Retinal pigment epithelial cell (primary cell): ENCODE measurements at regions not wholly inside any gene's neighbourhood (a gene's known extent, or its start where the extent isn't known, plus 50 kb on each side); places are given as distances from the start of the nearest gene placed in this dataset.

ENCODE experiments used
- DNase-seq: peaks from one replicate; pipeline ENCODE4 v3.0.0-alpha.2; 2010; ENCODE audit warnings: low read depth
- H3K4me3 ChIP-seq: 2 replicates; pipeline ENCODE4 v1.5.1; 2011; ENCODE audit warnings: mild to moderate bottlenecking, low read length, control low read depth, moderate library complexity
- TF ChIP-seq, protein P1 (sequence below): conservative IDR thresholded peaks from 2 replicates; pipeline ENCODE4 v1.5.1; 2011; ENCODE audit warnings: low read depth, low read length, control low read depth, inconsistent platforms

DNA sequence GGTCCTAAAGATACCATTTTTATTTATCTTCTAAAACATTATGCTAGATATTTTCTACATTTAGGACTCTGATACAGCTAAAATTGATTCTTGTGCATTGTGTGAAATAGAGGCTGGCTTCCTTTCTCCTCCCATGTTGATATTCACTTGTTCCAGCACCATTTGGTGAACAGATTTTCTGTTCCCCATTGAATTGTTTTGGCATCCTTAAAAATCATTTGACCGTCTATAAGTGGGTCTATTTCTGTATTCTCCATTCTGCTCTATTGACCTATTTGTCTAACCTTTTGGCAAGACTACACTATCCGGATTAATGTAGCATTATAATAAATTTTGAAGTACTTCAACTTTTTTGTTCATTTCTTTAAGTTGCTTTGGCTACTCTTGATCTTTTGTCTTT is 2689.2 kb downstream of the PCDH9 start:
- TF ChIP-seq, protein P1, sequence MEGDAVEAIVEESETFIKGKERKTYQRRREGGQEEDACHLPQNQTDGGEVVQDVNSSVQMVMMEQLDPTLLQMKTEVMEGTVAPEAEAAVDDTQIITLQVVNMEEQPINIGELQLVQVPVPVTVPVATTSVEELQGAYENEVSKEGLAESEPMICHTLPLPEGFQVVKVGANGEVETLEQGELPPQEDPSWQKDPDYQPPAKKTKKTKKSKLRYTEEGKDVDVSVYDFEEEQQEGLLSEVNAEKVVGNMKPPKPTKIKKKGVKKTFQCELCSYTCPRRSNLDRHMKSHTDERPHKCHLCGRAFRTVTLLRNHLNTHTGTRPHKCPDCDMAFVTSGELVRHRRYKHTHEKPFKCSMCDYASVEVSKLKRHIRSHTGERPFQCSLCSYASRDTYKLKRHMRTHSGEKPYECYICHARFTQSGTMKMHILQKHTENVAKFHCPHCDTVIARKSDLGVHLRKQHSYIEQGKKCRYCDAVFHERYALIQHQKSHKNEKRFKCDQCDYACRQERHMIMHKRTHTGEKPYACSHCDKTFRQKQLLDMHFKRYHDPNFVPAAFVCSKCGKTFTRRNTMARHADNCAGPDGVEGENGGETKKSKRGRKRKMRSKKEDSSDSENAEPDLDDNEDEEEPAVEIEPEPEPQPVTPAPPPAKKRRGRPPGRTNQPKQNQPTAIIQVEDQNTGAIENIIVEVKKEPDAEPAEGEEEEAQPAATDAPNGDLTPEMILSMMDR: no peak
- no peak for DNase-seq
- H3K4me3 ChIP-seq: no peak overlapping the region

DNA sequence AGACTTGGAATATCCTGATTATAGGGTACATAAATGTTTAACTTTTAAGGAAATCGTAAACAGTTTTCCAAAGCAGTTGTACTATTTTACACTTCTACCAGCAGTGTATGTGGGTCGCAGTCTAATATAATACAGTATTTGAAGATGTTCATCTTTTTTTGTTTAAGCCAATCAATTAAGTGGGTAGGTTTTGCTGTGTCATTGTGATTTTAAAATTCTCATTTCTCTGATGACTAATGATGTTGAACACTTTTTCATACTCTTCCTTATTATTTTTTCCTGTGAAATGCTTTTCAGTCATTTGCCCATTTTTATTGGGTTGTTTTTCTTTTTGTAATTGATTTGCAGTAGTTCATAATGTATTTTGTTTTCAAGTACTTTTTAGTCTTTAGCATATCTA is 2689.7 kb downstream of the PCDH9 start:
- no peak overlapping the region for H3K4me3 ChIP-seq
- no peak for DNase-seq
- TF ChIP-seq, protein P1: no peak

GRCh38 chr13:64538711-64539110 is 2691.4 kb downstream of the PCDH9 start:
- TF ChIP-seq, protein P1: no peak
- no peak for DNase-seq
- H3K4me3 ChIP-seq: no peak overlapping the region

GRCh38 chr13:64534302-64534701 is 2695.8 kb downstream of the PCDH9 start:
- no peak overlapping the region for H3K4me3 ChIP-seq
- TF ChIP-seq, protein P1: no peak
- no peak for DNase-seq

GRCh38 chr13:64531400-64531799 is 2698.7 kb downstream of the PCDH9 start:
- DNase-seq: no peak
- H3K4me3 ChIP-seq: no peak overlapping the region
- TF ChIP-seq, protein P1: no peak

DNA sequence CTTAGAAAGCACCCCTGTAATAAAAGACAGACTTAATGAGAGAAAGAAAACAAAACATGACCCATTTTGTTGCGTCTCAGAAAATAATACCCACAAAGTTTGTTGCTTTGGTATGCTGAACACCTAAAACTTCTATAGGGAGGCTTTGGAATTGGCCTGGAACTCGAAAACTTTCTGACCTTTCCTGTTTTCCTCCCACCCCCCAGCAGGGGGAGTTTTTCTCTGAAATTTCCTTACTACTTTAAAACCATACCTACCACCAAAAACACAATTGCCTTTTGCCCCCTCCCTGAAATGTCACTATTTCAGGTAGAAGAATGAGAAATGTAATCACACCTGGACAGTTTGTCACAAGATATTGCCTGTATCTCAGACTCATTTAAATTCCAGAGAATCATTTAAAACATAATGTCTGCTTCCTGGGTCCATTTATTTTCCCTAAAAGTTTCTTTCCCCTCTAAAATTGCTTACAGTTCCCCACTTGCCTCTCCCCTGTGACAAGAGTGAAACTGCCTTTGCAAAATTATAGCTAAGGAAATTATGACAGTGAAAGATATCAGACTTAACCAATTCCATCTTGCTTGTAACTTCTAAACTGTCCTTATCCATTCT is 2700.2 kb downstream of the PCDH9 start:
- no peak for DNase-seq
- TF ChIP-seq, protein P1: peak; percentile 63
- no peak overlapping the region for H3K4me3 ChIP-seq

DNA sequence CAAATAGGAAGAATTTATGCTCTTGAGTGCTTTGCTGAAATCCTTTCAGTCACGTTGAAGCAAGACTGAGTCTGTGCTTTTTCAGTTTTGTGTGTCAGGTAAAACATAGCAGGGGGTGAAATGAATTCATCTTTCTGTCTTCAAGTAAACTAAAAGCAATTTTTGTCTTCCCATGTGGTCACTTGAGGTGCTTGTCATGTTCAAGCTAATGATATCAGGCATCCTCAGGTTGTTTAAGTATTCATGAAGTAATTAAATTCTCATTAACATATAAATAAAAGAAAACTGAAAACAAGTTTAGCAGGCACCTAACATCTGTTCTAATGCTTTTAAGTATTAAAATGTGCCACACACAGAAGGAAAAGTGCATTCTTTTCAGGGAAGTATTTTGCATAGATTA is 2701.3 kb downstream of the PCDH9 start:
- no peak for DNase-seq
- H3K4me3 ChIP-seq: no peak overlapping the region
- TF ChIP-seq, protein P1: no peak
